ENCODE measurements at regions not wholly inside any gene's neighbourhood (a gene's known extent, or its start where the extent isn't known, plus 50 kb on each side); places are given as distances from the start of the nearest gene placed in this dataset.

DNA sequence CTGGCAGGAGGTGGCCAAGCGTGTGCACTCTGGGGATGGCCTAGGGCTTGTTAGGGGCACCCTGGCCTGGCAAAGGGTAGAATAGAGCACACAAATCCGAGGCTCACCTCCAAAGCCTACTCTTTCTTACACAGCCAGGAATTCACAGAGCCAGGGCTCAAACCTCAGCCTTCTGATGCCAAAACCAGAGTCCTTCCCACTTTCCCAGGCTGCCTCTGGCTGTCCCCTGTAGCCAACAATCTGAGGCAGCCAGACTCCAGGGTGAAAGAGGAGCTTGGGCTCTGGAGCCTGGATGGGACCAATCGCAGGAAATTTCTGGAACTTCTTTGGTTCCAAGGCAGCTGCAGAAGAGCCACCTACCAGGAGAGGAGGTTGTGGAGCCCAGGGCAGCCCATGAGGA is 127.9 kb downstream of the COPRS start:
- intact Hi-C loops (cut with micrococcal nuclease): no loop called here
- TF ChIP-seq CTCF (IDR thresholded peaks at IDR 0.05; ENCODE audit: borderline replicate concordance): no peak
- Histone ChIP-seq H3K27me3 (ENCODE audit: low read depth) (no peaks in the 10 kb centered on the region), H3K4me3 (no peak overlapping the region), H3K4me1 (peaks cover 5% of the 10 kb centered on the region), H3K36me3 (no peaks in the 10 kb centered on the region), H3K27ac (replicated peaks) (no peak overlapping the region), H3K9me3 (replicated peaks) (no peaks in the 10 kb centered on the region)
- no peak for DNase-seq

DNA sequence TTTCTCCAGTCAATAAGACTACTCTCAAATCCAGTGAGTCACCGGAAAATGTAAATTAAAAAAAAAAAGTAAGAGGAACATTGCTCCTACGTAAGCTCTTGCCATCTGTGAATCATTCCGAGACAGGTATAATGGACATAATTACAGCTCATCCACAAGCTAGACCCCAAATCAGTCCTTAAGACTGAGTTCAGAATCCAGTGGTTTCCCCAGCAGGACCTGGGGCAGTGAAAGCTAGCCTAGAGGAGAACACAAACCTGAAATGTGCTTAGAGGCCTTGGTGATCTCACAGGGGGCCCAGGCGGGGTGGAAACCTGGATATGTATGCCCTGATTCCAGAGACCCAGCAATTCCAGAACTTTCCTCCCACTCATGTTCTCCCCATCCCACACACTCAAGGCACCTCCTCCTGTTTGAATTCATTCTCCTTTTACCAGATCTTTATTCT is 132.0 kb downstream of the COPRS start:
- intact Hi-C loops (cut with micrococcal nuclease): no loop called here
- TF ChIP-seq CTCF (IDR thresholded peaks at IDR 0.05; ENCODE audit: borderline replicate concordance): no peak
- Histone ChIP-seq H3K9me3 (replicated peaks) (no peaks in the 10 kb centered on the region), H3K36me3 (no peaks in the 10 kb centered on the region), H3K4me1 (peaks cover 30% of the 10 kb centered on the region), H3K27me3 (ENCODE audit: low read depth) (no peaks in the 10 kb centered on the region), H3K4me3 (no peak overlapping the region), H3K27ac (replicated peaks) (no peak overlapping the region)
- no peak for DNase-seq

DNA sequence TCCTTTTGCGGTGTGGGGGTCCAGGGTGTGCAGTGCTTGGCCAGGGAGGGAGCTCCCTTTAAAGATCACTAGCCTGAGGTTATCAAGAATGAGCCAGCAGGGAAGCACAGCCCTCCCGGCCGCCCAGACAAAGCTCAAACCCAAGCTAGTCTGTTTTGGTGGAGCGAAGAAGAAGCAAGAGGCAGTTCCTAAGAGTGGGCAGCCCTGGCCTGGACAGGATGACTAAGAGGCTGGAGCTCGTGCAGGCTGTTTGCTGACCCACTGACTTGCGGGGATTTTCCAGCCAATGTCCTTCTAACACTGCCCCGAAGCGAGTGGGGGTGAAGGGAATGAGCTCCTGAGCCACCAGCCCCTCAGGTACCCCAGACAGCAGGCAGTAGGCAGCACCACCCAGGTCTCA is 134.4 kb downstream of the COPRS start:
- Histone ChIP-seq H3K27ac (replicated peaks) (peak overlapping the region; percentile 77), H3K27me3 (ENCODE audit: low read depth) (no peaks in the 10 kb centered on the region), H3K4me1 (peaks cover 36% of the 10 kb centered on the region), H3K9me3 (replicated peaks) (no peaks in the 10 kb centered on the region), H3K36me3 (no peaks in the 10 kb centered on the region), H3K4me3 (no peak overlapping the region)
- no peak for TF ChIP-seq CTCF (IDR thresholded peaks at IDR 0.05; ENCODE audit: borderline replicate concordance)
- intact Hi-C loops (cut with micrococcal nuclease): no loop called here
- no peak for DNase-seq

- no peak for TF ChIP-seq CTCF (IDR thresholded peaks at IDR 0.05; ENCODE audit: borderline replicate concordance)
- peak overlapping the region; percentile 77 for H3K27ac ChIP-seq (replicated peaks)
- DNase-seq: no peak
- no peaks in the 10 kb centered on the region for H3K27me3 ChIP-seq (ENCODE audit: low read depth)
- H3K36me3 ChIP-seq: no peaks in the 10 kb centered on the region
- H3K4me1 ChIP-seq: peaks cover 36% of the 10 kb centered on the region
- intact Hi-C loops (cut with micrococcal nuclease): no loop called here
- H3K4me3 ChIP-seq: no peak overlapping the region
- H3K9me3 ChIP-seq (replicated peaks): no peaks in the 10 kb centered on the region
Observed at GRCh38 chr17:31724026-31724425, 135.0 kb downstream of the COPRS start.

- intact Hi-C loops (cut with micrococcal nuclease): no loop called here
- no peaks in the 10 kb centered on the region for H3K9me3 ChIP-seq (replicated peaks)
- H3K27ac ChIP-seq (replicated peaks): peak overlapping the region; percentile 77
- TF ChIP-seq CTCF (IDR thresholded peaks at IDR 0.05; ENCODE audit: borderline replicate concordance): no peak
- no peak for DNase-seq
- no peak overlapping the region for H3K4me3 ChIP-seq
- no peaks in the 10 kb centered on the region for H3K36me3 ChIP-seq
- no peaks in the 10 kb centered on the region for H3K27me3 ChIP-seq (ENCODE audit: low read depth)
- peaks cover 36% of the 10 kb centered on the region for H3K4me1 ChIP-seq
Observed at GRCh38 chr17:31722251-31723056, 136.6 kb downstream of the COPRS start.
